ELF-1 (cell line): ENCODE measurements at regions not wholly inside any gene's neighbourhood (a gene's known extent, or its start where the extent isn't known, plus 50 kb on each side); places are given as distances from the start of the nearest gene placed in this dataset.

Experiments used
- DNase-seq: peaks from one replicate; pipeline ENCODE4 v3.0.0-alpha.2; 2016; ENCODE audit warnings: low read depth, low spot score

- no peak for DNase-seq
Observed at GRCh38 chr7:52061666-52062065, 745.1 kb upstream of the COBL start.

- no peak for DNase-seq
Observed at GRCh38 chr7:52053525-52053924, 736.9 kb upstream of the COBL start.

- DNase-seq: no peak
Observed at GRCh38 chr7:52030722-52031121, 714.1 kb upstream of the COBL start.

- no peak for DNase-seq
Observed at GRCh38 chr7:52026140-52026539, 709.5 kb upstream of the COBL start.

GRCh38 chr7:52021343-52021742, 704.7 kb upstream of the COBL start:
- DNase-seq: no peak

- DNase-seq: no peak
Observed at GRCh38 chr7:52018680-52019054, 702.1 kb upstream of the COBL start.

- peak; percentile 77 for DNase-seq
Observed at GRCh38 chr7:52017802-52018679, 701.4 kb upstream of the COBL start.

- no peak for DNase-seq
Observed at GRCh38 chr7:52009181-52009580, 692.6 kb upstream of the COBL start.

- DNase-seq: no peak
Observed at GRCh38 chr7:52006674-52007073, 690.1 kb upstream of the COBL start.

GRCh38 chr7:52005613-52006012, 689.0 kb upstream of the COBL start:
- DNase-seq: no peak

- DNase-seq: no peak
Observed at GRCh38 chr7:51995596-51996179, 679.1 kb upstream of the COBL start.

GRCh38 chr7:51982653-51983052, 666.0 kb upstream of the COBL start:
- no peak for DNase-seq

GRCh38 chr7:51980812-51981211, 664.2 kb upstream of the COBL start:
- no peak for DNase-seq

GRCh38 chr7:51980313-51980712, 663.7 kb upstream of the COBL start:
- DNase-seq: no peak

- no peak for DNase-seq
Observed at GRCh38 chr7:51977913-51978312, 661.3 kb upstream of the COBL start.

- no peak for DNase-seq
Observed at GRCh38 chr7:51973939-51974338, 657.3 kb upstream of the COBL start.

GRCh38 chr7:51973071-51973470, 656.5 kb upstream of the COBL start:
- DNase-seq: no peak

- DNase-seq: no peak
Observed at GRCh38 chr7:51970961-51971665, 654.5 kb upstream of the COBL start.

- no peak for DNase-seq
Observed at GRCh38 chr7:51968461-51968860, 651.9 kb upstream of the COBL start.

- no peak for DNase-seq
Observed at GRCh38 chr7:51965454-51965853, 648.8 kb upstream of the COBL start.

GRCh38 chr7:51961804-51962203, 645.2 kb upstream of the COBL start:
- DNase-seq: no peak

- peak; percentile 8 for DNase-seq
Observed at GRCh38 chr7:51950813-51951212, 634.2 kb upstream of the COBL start.
